ENCODE measurements at regions not wholly inside any gene's neighbourhood (a gene's known extent, or its start where the extent isn't known, plus 50 kb on each side); places are given as distances from the start of the nearest gene placed in this dataset.

DNA sequence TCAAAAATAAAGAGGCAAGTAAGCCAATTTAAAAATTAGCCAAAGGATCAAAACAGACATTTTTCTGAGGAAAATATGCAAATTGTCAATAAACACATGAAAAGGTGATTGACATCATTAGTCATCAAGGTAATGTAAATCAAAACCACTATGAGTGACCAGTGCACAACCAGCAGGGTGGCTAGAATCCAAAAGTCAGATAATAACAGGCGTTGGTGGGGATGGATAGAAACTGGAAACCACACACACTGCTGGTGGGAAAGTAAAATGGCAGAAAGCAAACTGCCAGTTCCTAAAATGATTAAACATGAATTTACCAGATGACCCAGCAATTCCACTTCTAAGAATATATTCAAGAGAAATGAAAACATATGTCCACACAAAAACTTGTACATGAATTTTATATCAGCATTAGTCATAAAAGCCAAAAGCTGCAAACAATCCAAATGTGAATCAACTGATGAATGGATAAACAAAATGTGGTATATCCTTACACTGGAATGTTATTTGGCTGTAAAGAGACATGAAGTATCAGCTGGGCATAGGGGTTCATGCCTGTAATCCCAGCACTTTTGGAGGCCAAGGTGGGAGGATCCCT is 74.8 kb upstream of the MBOAT1 start:
- CTCF ChIA-PET: no interaction called here
- DNase-seq (ENCODE audit: low spot score): no peak
- Mint-ChIP-seq H3K4me1 (no peaks in the 10 kb centered on the region; the same call in 1 of the 2 replicates), H3K27me3 (ENCODE audit: low read depth) (no peaks in the 10 kb centered on the region; the same call in 1 of the 2 replicates), H3K4me3 (no peak overlapping the region), H3K36me3 (no peaks in the 10 kb centered on the region), H3K9me3 (peaks cover 21% of the 10 kb centered on the region), H3K27ac (no peak overlapping the region)
- no peak for ATAC-seq
- no peak for TF ChIP-seq ZNF416 (CRISPR knock-in tag; IDR thresholded peaks at IDR 0.05)
- no peak for TF ChIP-seq NR1H2 (CRISPR knock-in tag; IDR thresholded peaks at IDR 0.05)
- no peak for TF ChIP-seq STAT6 (CRISPR knock-in tag; conservative IDR thresholded peaks at IDR 0.05; ENCODE audit: low read depth)
- TF ChIP-seq ZNF121 (CRISPR knock-in tag; IDR thresholded peaks at IDR 0.05): no peak
- TF ChIP-seq NFYB (CRISPR knock-in tag; conservative IDR thresholded peaks at IDR 0.05; ENCODE audit: low read depth): no peak
- no peak for TF ChIP-seq ZNF219 (CRISPR knock-in tag; IDR thresholded peaks at IDR 0.05; ENCODE audit: borderline replicate concordance)
- TF ChIP-seq, protein P1, sequence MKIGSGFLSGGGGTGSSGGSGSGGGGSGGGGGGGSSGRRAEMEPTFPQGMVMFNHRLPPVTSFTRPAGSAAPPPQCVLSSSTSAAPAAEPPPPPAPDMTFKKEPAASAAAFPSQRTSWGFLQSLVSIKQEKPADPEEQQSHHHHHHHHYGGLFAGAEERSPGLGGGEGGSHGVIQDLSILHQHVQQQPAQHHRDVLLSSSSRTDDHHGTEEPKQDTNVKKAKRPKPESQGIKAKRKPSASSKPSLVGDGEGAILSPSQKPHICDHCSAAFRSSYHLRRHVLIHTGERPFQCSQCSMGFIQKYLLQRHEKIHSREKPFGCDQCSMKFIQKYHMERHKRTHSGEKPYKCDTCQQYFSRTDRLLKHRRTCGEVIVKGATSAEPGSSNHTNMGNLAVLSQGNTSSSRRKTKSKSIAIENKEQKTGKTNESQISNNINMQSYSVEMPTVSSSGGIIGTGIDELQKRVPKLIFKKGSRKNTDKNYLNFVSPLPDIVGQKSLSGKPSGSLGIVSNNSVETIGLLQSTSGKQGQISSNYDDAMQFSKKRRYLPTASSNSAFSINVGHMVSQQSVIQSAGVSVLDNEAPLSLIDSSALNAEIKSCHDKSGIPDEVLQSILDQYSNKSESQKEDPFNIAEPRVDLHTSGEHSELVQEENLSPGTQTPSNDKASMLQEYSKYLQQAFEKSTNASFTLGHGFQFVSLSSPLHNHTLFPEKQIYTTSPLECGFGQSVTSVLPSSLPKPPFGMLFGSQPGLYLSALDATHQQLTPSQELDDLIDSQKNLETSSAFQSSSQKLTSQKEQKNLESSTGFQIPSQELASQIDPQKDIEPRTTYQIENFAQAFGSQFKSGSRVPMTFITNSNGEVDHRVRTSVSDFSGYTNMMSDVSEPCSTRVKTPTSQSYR (CRISPR knock-in tag; IDR thresholded peaks at IDR 0.05): no peak
- TF ChIP-seq ARID4B (CRISPR knock-in tag; IDR thresholded peaks at IDR 0.05; ENCODE audit: borderline replicate concordance): no peak
- POLR2A ChIA-PET: no interaction called here

GRCh38 chr6:20291764-20292580 is 79.7 kb upstream of the MBOAT1 start:
- POLR2A ChIA-PET: no interaction called here
- CTCF ChIA-PET: interaction anchor here (0.9 kb wide), 1 partner anchor 64 kb away, joined by 3 read pairs; no protein-coding TSS in a partner anchor
- ATAC-seq: peak; percentile 99
- Mint-ChIP-seq H3K27ac (no peak overlapping the region), H3K27me3 (ENCODE audit: low read depth) (no peaks in the 10 kb centered on the region), H3K36me3 (no peaks in the 10 kb centered on the region), H3K4me1 (no peaks in the 10 kb centered on the region; the same call in 1 of the 2 replicates), H3K9me3 (peaks cover 5% of the 10 kb centered on the region; the same call in 1 of the 2 replicates), H3K4me3 (no peak overlapping the region)
- DNase-seq (ENCODE audit: low spot score): peak; percentile 87
- TF ChIP-seq SOX15 (CRISPR knock-in tag; IDR thresholded peaks at IDR 0.05) (no peak), ZSCAN18 (CRISPR knock-in tag; IDR thresholded peaks at IDR 0.05) (no peak), ZNF423 (CRISPR knock-in tag; IDR thresholded peaks at IDR 0.05) (no peak), MYBL2 (CRISPR knock-in tag; IDR thresholded peaks at IDR 0.05) (no peak), SP1 (CRISPR knock-in tag; conservative IDR thresholded peaks at IDR 0.05) (no peak), HMGXB4 (CRISPR knock-in tag; IDR thresholded peaks at IDR 0.05) (peak; percentile 23; the same call in 1 of the 2 replicates), RORB (CRISPR knock-in tag; IDR thresholded peaks at IDR 0.05) (no peak)
- TF ChIP-seq, protein P2, sequence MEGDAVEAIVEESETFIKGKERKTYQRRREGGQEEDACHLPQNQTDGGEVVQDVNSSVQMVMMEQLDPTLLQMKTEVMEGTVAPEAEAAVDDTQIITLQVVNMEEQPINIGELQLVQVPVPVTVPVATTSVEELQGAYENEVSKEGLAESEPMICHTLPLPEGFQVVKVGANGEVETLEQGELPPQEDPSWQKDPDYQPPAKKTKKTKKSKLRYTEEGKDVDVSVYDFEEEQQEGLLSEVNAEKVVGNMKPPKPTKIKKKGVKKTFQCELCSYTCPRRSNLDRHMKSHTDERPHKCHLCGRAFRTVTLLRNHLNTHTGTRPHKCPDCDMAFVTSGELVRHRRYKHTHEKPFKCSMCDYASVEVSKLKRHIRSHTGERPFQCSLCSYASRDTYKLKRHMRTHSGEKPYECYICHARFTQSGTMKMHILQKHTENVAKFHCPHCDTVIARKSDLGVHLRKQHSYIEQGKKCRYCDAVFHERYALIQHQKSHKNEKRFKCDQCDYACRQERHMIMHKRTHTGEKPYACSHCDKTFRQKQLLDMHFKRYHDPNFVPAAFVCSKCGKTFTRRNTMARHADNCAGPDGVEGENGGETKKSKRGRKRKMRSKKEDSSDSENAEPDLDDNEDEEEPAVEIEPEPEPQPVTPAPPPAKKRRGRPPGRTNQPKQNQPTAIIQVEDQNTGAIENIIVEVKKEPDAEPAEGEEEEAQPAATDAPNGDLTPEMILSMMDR (IDR thresholded peaks at IDR 0.05): peak; percentile 85

All from WTC11 (cell line).